Uterus (tissue), 2 donors: ENCODE measurements at regions not wholly inside any gene's neighbourhood (a gene's known extent, or its start where the extent isn't known, plus 50 kb on each side); places are given as distances from the start of the nearest gene placed in this dataset.

Experiments used
- CTCF ChIP-seq, 4 experiments: fragments of 200-600 bp in 2 of 4; fragments of 450-650 bp in 2 of 4; sonication (generic) in 2 of 4; IDR thresholded peaks; one replicate each; pipeline ENCODE4 v1.5.1; 2016 to 2019; ENCODE audit warnings: antibody characterized with exemption in 4 of 4, mild to moderate bottlenecking in 2 of 4, moderate library complexity in 1 of 4
- POLR2A ChIP-seq, 2 donors: fragments of 450-650 bp; IDR thresholded peaks; one replicate each; pipeline ENCODE4 v1.6.1; 2016; ENCODE audit warnings: antibody characterized with exemption in 2 of 2, mild to moderate bottlenecking in 1 of 2, moderate library complexity in 1 of 2

DNA sequence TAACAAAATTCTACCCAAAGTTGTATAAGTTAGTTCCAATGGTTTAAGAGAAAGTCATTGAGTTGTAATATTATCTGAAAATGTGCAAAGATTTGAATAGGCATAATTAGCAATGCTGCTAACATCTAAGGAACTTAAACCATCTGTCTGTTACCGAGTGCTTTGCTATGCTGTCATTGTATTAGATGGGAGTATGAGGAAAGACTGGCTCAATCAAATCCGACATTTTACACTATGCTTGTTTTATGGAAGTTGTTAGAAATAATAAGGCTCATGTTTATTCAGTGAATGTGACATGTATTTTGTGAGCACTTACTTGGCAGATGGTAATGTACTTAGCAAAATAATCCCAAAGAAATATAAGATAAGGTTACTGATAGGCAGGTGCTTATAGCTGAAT is 1715.1 kb downstream of the PCDH7 start:
- TF ChIP-seq CTCF (IDR thresholded peaks at IDR 0.05) (no peak), POLR2A (IDR thresholded peaks at IDR 0.05) (no peak)
